ENCODE measurements at regions not wholly inside any gene's neighbourhood (a gene's known extent, or its start where the extent isn't known, plus 50 kb on each side); places are given as distances from the start of the nearest gene placed in this dataset.
A peak's percentile ranks its signal among the peaks of the same experiment; 100 is the strongest.
"Not testable (repeated sequence)": the region's sequence is repeated elsewhere in the genome, so short reads cannot be mapped to it uniquely, and the experiment has no call there.

- peak overlapping the region; percentile 93 for H3K27ac Mint-ChIP-seq
- POLR2A ChIA-PET; ATAC-seq; H3K27me3 Mint-ChIP-seq (ENCODE audit: low read depth); H3K4me3 Mint-ChIP-seq: not testable (repeated sequence)
- peaks cover 25% of the 10 kb centered on the region for H3K9me3 Mint-ChIP-seq
- peaks cover 16% of the 10 kb centered on the region for H3K36me3 Mint-ChIP-seq
- peak; percentile 48 for DNase-seq (ENCODE audit: low spot score)
- CTCF ChIA-PET: interaction anchor here (1.5 kb wide), 1 partner anchor 111 kb away, joined by 3 read pairs; no protein-coding TSS in a partner anchor
- peaks cover 31% of the 10 kb centered on the region for H3K4me1 Mint-ChIP-seq
- peak; percentile 57; the same call in 1 of the 2 replicates for TF ChIP-seq ZNF281 (CRISPR knock-in tag; IDR thresholded peaks at IDR 0.05)
Measured at GRCh38 chr7:49665963-49666362, 107.5 kb upstream of the VWC2 start.

- peaks cover 5% of the 10 kb centered on the region for H3K27me3 Mint-ChIP-seq (ENCODE audit: low read depth)
- ATAC-seq (no peak), DNase-seq (ENCODE audit: low spot score) (no peak)
- no peak for TF ChIP-seq NFYB (CRISPR knock-in tag; conservative IDR thresholded peaks at IDR 0.05; ENCODE audit: low read depth)
- no peak for TF ChIP-seq MAX (CRISPR knock-in tag; IDR thresholded peaks at IDR 0.05)
- no peak for TF ChIP-seq ZNF416 (CRISPR knock-in tag; IDR thresholded peaks at IDR 0.05)
- TF ChIP-seq EMX1 (CRISPR knock-in tag; IDR thresholded peaks at IDR 0.05): no peak
- no peak overlapping the region for H3K4me3 Mint-ChIP-seq
- ChIA-PET POLR2A (no interaction called here), CTCF (interaction anchor here (1.5 kb wide), 1 partner anchor 110 kb away, joined by 3 read pairs; no protein-coding TSS in a partner anchor)
- peaks cover 31% of the 10 kb centered on the region for H3K4me1 Mint-ChIP-seq
- H3K36me3 Mint-ChIP-seq: peaks cover 16% of the 10 kb centered on the region
- peaks cover 30% of the 10 kb centered on the region for H3K9me3 Mint-ChIP-seq
- H3K27ac Mint-ChIP-seq: no peak overlapping the region
Measured at GRCh38 chr7:49666764-49667163, 106.7 kb upstream of the VWC2 start.

GRCh38 chr7:49669285-49669684, 104.2 kb upstream of the VWC2 start:
- H3K27ac Mint-ChIP-seq: no peak overlapping the region
- POLR2A ChIA-PET: no interaction called here
- TF ChIP-seq TEAD1 (CRISPR knock-in tag; IDR thresholded peaks at IDR 0.05): no peak
- TF ChIP-seq ZNF423 (CRISPR knock-in tag; IDR thresholded peaks at IDR 0.05): no peak
- no peak for TF ChIP-seq ZNF281 (CRISPR knock-in tag; IDR thresholded peaks at IDR 0.05)
- no peak for TF ChIP-seq FOXJ3 (CRISPR knock-in tag; IDR thresholded peaks at IDR 0.05; ENCODE audit: borderline replicate concordance)
- no peak for TF ChIP-seq NR3C1 (CRISPR knock-in tag; conservative IDR thresholded peaks at IDR 0.05; ENCODE audit: low read depth)
- no peak for TF ChIP-seq GTF2I (CRISPR knock-in tag; conservative IDR thresholded peaks at IDR 0.05)
- no peak for TF ChIP-seq CDX4 (CRISPR knock-in tag; IDR thresholded peaks at IDR 0.05; ENCODE audit: borderline replicate concordance)
- no peak for TF ChIP-seq E2F4 (CRISPR knock-in tag; IDR thresholded peaks at IDR 0.05; ENCODE audit: borderline replicate concordance, low read depth)
- no peak for TF ChIP-seq NFATC4 (CRISPR knock-in tag; IDR thresholded peaks at IDR 0.05)
- no peak for TF ChIP-seq NR1H2 (CRISPR knock-in tag; IDR thresholded peaks at IDR 0.05)
- TF ChIP-seq JAZF1 (CRISPR knock-in tag; IDR thresholded peaks at IDR 0.05): no peak
- TF ChIP-seq TP53 (CRISPR knock-in tag; IDR thresholded peaks at IDR 0.05): no peak
- TF ChIP-seq ZNF396 (CRISPR knock-in tag; IDR thresholded peaks at IDR 0.05; ENCODE audit: borderline replicate concordance): no peak
- no peak for TF ChIP-seq GABPB1 (CRISPR knock-in tag; IDR thresholded peaks at IDR 0.05)
- no peak for TF ChIP-seq FOXK1 (CRISPR knock-in tag; IDR thresholded peaks at IDR 0.05)
- TF ChIP-seq SP1 (CRISPR knock-in tag; conservative IDR thresholded peaks at IDR 0.05): no peak
- no peak for TF ChIP-seq PREB (CRISPR knock-in tag; IDR thresholded peaks at IDR 0.05; ENCODE audit: borderline replicate concordance)
- no peak for TF ChIP-seq SOX15 (CRISPR knock-in tag; IDR thresholded peaks at IDR 0.05)

More at GRCh38 chr7:49669285-49669684, 104.2 kb upstream of the VWC2 start:
- Mint-ChIP-seq H3K4me3 (no peak overlapping the region), H3K9me3 (peaks cover 32% of the 10 kb centered on the region), H3K36me3 (peaks cover 13% of the 10 kb centered on the region), H3K4me1 (peaks cover 31% of the 10 kb centered on the region), H3K27me3 (ENCODE audit: low read depth) (peaks cover 5% of the 10 kb centered on the region)
- ATAC-seq (peak; percentile 47; the same call in 1 of the 2 replicates), DNase-seq (ENCODE audit: low spot score) (no peak)
- CTCF ChIA-PET: interaction anchor here (0.6 to 1.2 kb wide), 2 partner anchors 33 to 118 kb away, joined by 3 read pairs; no protein-coding TSS in a partner anchor
